Smooth muscle cell (in vitro differentiated cells): ENCODE measurements at regions not wholly inside any gene's neighbourhood (a gene's known extent, or its start where the extent isn't known, plus 50 kb on each side); places are given as distances from the start of the nearest gene placed in this dataset.

Experiments used
- DNase-seq: peaks from one replicate; lab custom pipeline; 2025; ENCODE audit not compliant: unreplicated experiment; lab: John Stamatoyannopoulos, UW
- H2AFZ ChIP-seq: fragments of 200-600 bp; sonication (generic); 2 replicates; pipeline ENCODE4 v1.6.0; 2016; ENCODE audit warnings: antibody characterized with exemption, low read depth, mild to moderate bottlenecking
- H3F3A ChIP-seq: fragments of 200-600 bp; sonication (generic); 2 replicates; pipeline ENCODE4 v1.6.0; 2017; ENCODE audit warnings: antibody characterized with exemption, low read depth
- H3K27ac ChIP-seq: fragments of 200-600 bp; sonication (generic); 2 replicates; pipeline ENCODE4 v1.5.1; 2016; ENCODE audit warnings: low read depth, mild to moderate bottlenecking
- H3K27me3 ChIP-seq: fragments of 200-600 bp; sonication (generic); 2 replicates; pipeline ENCODE4 v1.6.1; 2016; ENCODE audit warnings: low read depth, mild to moderate bottlenecking
- H3K36me3 ChIP-seq: fragments of 200-600 bp; sonication (generic); 2 replicates; pipeline ENCODE4 v1.5.1; 2016; ENCODE audit warnings: low read depth
- H3K4me1 ChIP-seq: fragments of 200-600 bp; sonication (generic); 2 replicates; pipeline ENCODE4 v1.5.1; 2016; ENCODE audit warnings: low read depth
- H3K4me2 ChIP-seq: fragments of 200-600 bp; sonication (generic); 2 replicates; pipeline ENCODE4 v1.6.0; 2016; ENCODE audit warnings: mild to moderate bottlenecking
- H3K4me3 ChIP-seq: fragments of 200-600 bp; sonication (generic); 2 replicates; pipeline ENCODE4 v1.5.1; 2016; ENCODE audit warnings: mild to moderate bottlenecking
- H3K79me2 ChIP-seq: fragments of 200-600 bp; sonication (generic); 2 replicates; pipeline ENCODE4 v1.6.0; 2016; ENCODE audit warnings: low read depth, mild to moderate bottlenecking
- H3K9ac ChIP-seq: fragments of 200-600 bp; sonication (generic); 2 replicates; pipeline ENCODE4 v1.6.0; 2016; ENCODE audit warnings: low read depth
- H3K9me3 ChIP-seq: fragments of 200-600 bp; sonication (generic); replicated peaks from 2 replicates; pipeline ENCODE4 v1.5.1; 2016; ENCODE audit warnings: low read depth
- H4K20me1 ChIP-seq: fragments of 200-600 bp; sonication (generic); 2 replicates; pipeline ENCODE4 v1.6.0; 2016; ENCODE audit warnings: low read depth
- WGBS: methylation state at CpG from one replicate; pipeline ENCODE4 v1.1.7; 2016; ENCODE audit warnings: low lambda C conversion rate; 5-methylcytosine and 5-hydroxymethylcytosine counted together
- TF ChIP-seq, protein P1 (sequence below): fragments of 200-600 bp; sonication (generic); IDR thresholded peaks from 2 replicates; pipeline ENCODE4 v1.5.1; 2017; ENCODE audit warnings: borderline replicate concordance, mild to moderate bottlenecking, antibody characterized with exemption; ENCODE audit not compliant: insufficient read depth, poor library complexity, severe bottlenecking

DNA sequence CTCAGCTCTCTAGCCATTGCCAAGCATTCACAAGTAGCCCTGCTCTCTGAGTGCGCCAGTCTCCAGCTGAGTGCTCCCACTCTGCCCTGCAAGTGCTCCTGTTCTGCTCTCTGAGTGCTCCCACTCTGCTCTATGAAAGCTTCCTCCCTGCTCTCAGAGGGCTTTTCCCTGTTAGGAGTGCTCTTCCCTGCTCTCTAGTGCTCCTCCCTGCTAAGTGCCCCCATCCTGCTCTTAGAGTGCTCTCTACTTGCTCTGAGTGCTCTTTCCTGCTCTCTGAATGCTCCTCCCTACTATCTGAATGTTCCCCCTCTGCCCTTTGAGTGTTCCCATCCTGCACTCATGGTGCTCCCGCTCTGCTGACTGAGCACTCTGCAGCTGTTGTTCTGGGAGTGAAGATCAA lies 555.4 kb downstream of the NPHP4 start:
- peaks cover 9% of the 10 kb centered on the region for H3K27me3 ChIP-seq
- H3K79me2 ChIP-seq: no peaks in the 10 kb centered on the region
- no peak overlapping the region for H3K4me3 ChIP-seq
- H3F3A ChIP-seq: no peaks in the 10 kb centered on the region
- no peaks in the 10 kb centered on the region for H4K20me1 ChIP-seq
- H3K4me1 ChIP-seq: no peaks in the 10 kb centered on the region
- 88% methylated on average over 2 of the region's 2 CpGs for WGBS
- no peak overlapping the region for H3K9ac ChIP-seq
- H3K4me2 ChIP-seq: no peak overlapping the region
- TF ChIP-seq, protein P1, sequence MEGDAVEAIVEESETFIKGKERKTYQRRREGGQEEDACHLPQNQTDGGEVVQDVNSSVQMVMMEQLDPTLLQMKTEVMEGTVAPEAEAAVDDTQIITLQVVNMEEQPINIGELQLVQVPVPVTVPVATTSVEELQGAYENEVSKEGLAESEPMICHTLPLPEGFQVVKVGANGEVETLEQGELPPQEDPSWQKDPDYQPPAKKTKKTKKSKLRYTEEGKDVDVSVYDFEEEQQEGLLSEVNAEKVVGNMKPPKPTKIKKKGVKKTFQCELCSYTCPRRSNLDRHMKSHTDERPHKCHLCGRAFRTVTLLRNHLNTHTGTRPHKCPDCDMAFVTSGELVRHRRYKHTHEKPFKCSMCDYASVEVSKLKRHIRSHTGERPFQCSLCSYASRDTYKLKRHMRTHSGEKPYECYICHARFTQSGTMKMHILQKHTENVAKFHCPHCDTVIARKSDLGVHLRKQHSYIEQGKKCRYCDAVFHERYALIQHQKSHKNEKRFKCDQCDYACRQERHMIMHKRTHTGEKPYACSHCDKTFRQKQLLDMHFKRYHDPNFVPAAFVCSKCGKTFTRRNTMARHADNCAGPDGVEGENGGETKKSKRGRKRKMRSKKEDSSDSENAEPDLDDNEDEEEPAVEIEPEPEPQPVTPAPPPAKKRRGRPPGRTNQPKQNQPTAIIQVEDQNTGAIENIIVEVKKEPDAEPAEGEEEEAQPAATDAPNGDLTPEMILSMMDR: no peak
- H3K9me3 ChIP-seq: no peaks in the 10 kb centered on the region
- H3K27ac ChIP-seq: no peak overlapping the region
- H2AFZ ChIP-seq: no peak overlapping the region
- H3K36me3 ChIP-seq: no peaks in the 10 kb centered on the region
- no peak for DNase-seq

GRCh38 chr1:5435414-5435813 lies 556.8 kb downstream of the NPHP4 start:
- Histone ChIP-seq H3K4me1 (no peaks in the 10 kb centered on the region), H3K27me3 (peaks cover 16% of the 10 kb centered on the region), H4K20me1 (no peaks in the 10 kb centered on the region), H3K9ac (no peak overlapping the region), H3K27ac (no peak overlapping the region), H2AFZ (no peak overlapping the region), H3K4me2 (no peak overlapping the region), H3K36me3 (no peaks in the 10 kb centered on the region), H3K79me2 (no peaks in the 10 kb centered on the region), H3K4me3 (no peak overlapping the region), H3K9me3 (no peaks in the 10 kb centered on the region), H3F3A (no peaks in the 10 kb centered on the region)
- 84% methylated on average over 5 of the region's 6 CpGs for WGBS
- TF ChIP-seq, protein P1: no peak
- DNase-seq: no peak

DNA sequence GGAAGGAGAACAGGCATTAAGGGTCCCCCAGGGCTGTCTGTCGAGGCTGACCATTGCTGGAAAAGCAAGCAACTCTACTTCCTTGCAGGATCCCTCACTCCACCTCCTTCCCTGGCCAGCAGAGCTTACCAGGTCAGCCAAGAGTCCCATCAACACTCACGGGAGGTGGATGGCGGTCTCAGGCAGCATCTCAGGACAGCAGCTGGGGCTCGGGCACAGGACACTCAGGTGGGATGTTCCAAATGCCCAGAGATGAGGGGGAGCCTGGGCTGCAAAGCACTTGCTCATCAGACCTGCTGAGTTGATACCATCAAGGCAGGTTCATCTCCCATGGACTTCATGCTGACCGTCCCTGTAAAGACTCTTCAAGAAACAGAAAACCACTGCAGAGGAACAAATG lies 559.8 kb downstream of the NPHP4 start:
- Histone ChIP-seq H3K4me3 (no peak overlapping the region), H3K27me3 (peaks cover 17% of the 10 kb centered on the region), H3K9ac (no peak overlapping the region), H3K36me3 (no peaks in the 10 kb centered on the region), H3K4me2 (no peak overlapping the region), H3K9me3 (no peaks in the 10 kb centered on the region), H3K4me1 (no peaks in the 10 kb centered on the region), H3K27ac (no peak overlapping the region), H2AFZ (no peak overlapping the region), H4K20me1 (no peaks in the 10 kb centered on the region), H3F3A (no peaks in the 10 kb centered on the region), H3K79me2 (no peaks in the 10 kb centered on the region)
- DNase-seq: no peak
- TF ChIP-seq, protein P1: no peak
- WGBS: 81% methylated on average over 5 of the region's 5 CpGs

DNA sequence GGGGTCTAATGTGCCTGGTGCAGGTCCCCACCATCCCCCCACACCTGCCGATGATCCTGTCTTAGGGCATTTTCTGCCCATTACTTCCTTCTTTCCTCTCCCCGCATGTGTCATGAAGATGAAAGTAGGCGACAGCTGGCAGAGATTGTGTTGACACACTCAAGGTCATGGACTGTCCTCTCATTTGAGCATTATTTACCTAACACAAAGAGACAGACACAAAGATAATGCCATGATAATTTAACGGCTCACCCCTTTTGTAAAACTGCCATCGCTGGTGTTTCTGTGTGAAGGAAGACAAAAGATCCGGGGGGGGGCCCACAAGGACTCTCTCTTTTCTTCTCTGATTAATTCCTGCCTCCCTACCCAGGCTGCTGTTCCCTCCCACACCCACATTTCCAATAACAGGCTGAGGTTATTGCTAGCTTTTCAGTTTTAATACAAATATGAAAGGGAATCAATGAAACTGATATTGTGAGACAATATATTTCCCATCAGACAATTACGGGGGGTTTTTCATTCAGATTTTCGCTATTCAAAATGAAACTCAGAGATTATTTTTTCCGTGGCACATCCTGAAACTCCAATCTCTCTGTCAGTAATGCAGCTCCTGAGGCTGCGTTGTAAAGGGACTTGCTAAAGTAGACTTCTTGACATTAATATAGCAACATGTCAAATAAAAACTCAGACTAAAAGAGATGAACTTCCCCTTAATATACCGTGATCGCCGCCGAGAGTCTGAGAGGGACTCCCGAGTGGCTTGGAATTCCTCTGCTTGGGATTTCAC lies 561.1 kb downstream of the NPHP4 start:
- Histone ChIP-seq H3K36me3 (no peaks in the 10 kb centered on the region), H3K27ac (no peak overlapping the region), H3K27me3 (peaks cover 17% of the 10 kb centered on the region), H3K79me2 (no peaks in the 10 kb centered on the region), H3K4me3 (no peak overlapping the region), H4K20me1 (no peaks in the 10 kb centered on the region), H3K4me2 (no peak overlapping the region), H2AFZ (no peak overlapping the region), H3K4me1 (no peaks in the 10 kb centered on the region), H3K9ac (no peak overlapping the region), H3K9me3 (no peaks in the 10 kb centered on the region), H3F3A (no peaks in the 10 kb centered on the region)
- TF ChIP-seq, protein P1: no peak
- WGBS: 82% methylated on average over 15 of the region's 15 CpGs
- no peak for DNase-seq
